IMR-90 (cell line): ENCODE measurements at regions not wholly inside any gene's neighbourhood (a gene's known extent, or its start where the extent isn't known, plus 50 kb on each side); places are given as distances from the start of the nearest gene placed in this dataset.

Experiments
- ATAC-seq: fragments of 200-7000 bp; cut with Tn5 transposase; 2 replicates; pipeline ENCODE4 v1.9.1; 2020; ENCODE audit warnings: low read depth, mild to moderate bottlenecking, moderate library complexity
- BruUV-seq: library from RNA; stranded (reverse); fragments of 400-500 nt; replicated peaks from 2 replicates; lab custom pipeline; 2021; lab: Mats Ljungman, UMichigan
- CTCF ChIA-PET: fragments of 300-600 bp; formaldehyde crosslinking; extraction: SDS; loops from one replicate; lab custom pipeline; 2021; ENCODE audit warnings: antibody characterized with exemption; lab: Yijun Ruan, JAX
- POLR2A ChIA-PET: fragments of 300-600 bp; sonication (Branson Sonifier 250); formaldehyde crosslinking; loops from one replicate; lab custom pipeline; 2022; ENCODE audit warnings: antibody characterized with exemption; ENCODE audit not compliant: unreplicated experiment; lab: Charles Lee
- DNase-seq: peaks from one replicate; pipeline ENCODE4 v3.0.0; 2013
- H2AFZ ChIP-seq: replicated peaks from 2 replicates; pipeline ENCODE3; 2013; ENCODE audit warnings: low read length, mild to moderate bottlenecking; ENCODE audit not compliant: poor library complexity
- H2AK5ac ChIP-seq: 2 replicates; pipeline ENCODE4 v1.6.1; 2013; ENCODE audit warnings: low read depth, low read length, inconsistent platforms
- H2AK9ac ChIP-seq: replicated peaks from 2 replicates; pipeline ENCODE3; 2013; ENCODE audit warnings: mild to moderate bottlenecking, low read depth, low read length, moderate library complexity; ENCODE audit not compliant: poor library complexity
- H2BK120ac ChIP-seq: 2 replicates; pipeline ENCODE4 v1.6.1; 2013; ENCODE audit warnings: low read depth, low read length, inconsistent platforms
- H2BK15ac ChIP-seq: 3 replicates; pipeline ENCODE4 v1.6.1; 2013; ENCODE audit warnings: low read depth, low read length, inconsistent platforms
- H2BK20ac ChIP-seq: 2 replicates; pipeline ENCODE4 v1.6.1; 2013; ENCODE audit warnings: low read depth, mild to moderate bottlenecking, inconsistent platforms, low read length, moderate library complexity
- H2BK5ac ChIP-seq: 2 replicates; pipeline ENCODE4 v1.6.1; 2013; ENCODE audit warnings: mild to moderate bottlenecking, low read depth, low read length, inconsistent platforms; ENCODE audit not compliant: poor library complexity, severe bottlenecking
- H3K14ac ChIP-seq: replicated peaks from 2 replicates; pipeline ENCODE4 v1.6.1; 2013; ENCODE audit warnings: low read depth, low read length, inconsistent platforms
- H3K18ac ChIP-seq: 2 replicates; pipeline ENCODE4 v1.6.1; 2013; ENCODE audit warnings: low read depth, low read length, control low read depth
- H3K23ac ChIP-seq: 2 replicates; pipeline ENCODE4 v1.6.1; 2013; ENCODE audit warnings: low read depth, low read length, inconsistent platforms
- H3K27ac ChIP-seq: 2 replicates; pipeline ENCODE4 v1.5.1; 2013; ENCODE audit warnings: mild to moderate bottlenecking, control low read depth, low read length; ENCODE audit not compliant: insufficient read depth
- H3K27me3 ChIP-seq: 2 replicates; pipeline ENCODE4 v1.6.1; 2013; ENCODE audit warnings: low read length; ENCODE audit not compliant: control insufficient read depth, insufficient read depth
- H3K36me3 ChIP-seq: 2 replicates; pipeline ENCODE4 v1.6.1; 2013; ENCODE audit warnings: low read length, mixed read lengths; ENCODE audit not compliant: control insufficient read depth, insufficient read depth
- H3K4ac ChIP-seq: 2 replicates; pipeline ENCODE4 v1.6.1; 2013; ENCODE audit warnings: low read depth, low read length, inconsistent platforms
- H3K4me1 ChIP-seq: 2 replicates; pipeline ENCODE4 v1.6.1; 2013; ENCODE audit warnings: low read length, mixed read lengths; ENCODE audit not compliant: control insufficient read depth, insufficient read depth
- H3K4me2 ChIP-seq: 2 replicates; pipeline ENCODE4 v1.6.1; 2013; ENCODE audit warnings: low read depth, mild to moderate bottlenecking, control low read depth, low read length, moderate library complexity
- H3K4me3 ChIP-seq: 2 replicates; pipeline ENCODE4 v1.5.1; 2013; ENCODE audit warnings: low read depth, mild to moderate bottlenecking, control low read depth, low read length, moderate library complexity; ENCODE audit not compliant: insufficient read depth
- H3K56ac ChIP-seq: 2 replicates; pipeline ENCODE4 v1.6.1; 2013; ENCODE audit warnings: low read length, inconsistent platforms; ENCODE audit not compliant: insufficient read depth; ENCODE audit errors: extremely low read depth
- H3K79me1 ChIP-seq, 2 experiments: 2 replicates each; pipeline ENCODE4 v1.6.1; 2013; ENCODE audit warnings: low read length in 2 of 2, inconsistent platforms in 1 of 2, low read depth in 1 of 2
- H3K9ac ChIP-seq: 2 replicates; pipeline ENCODE4 v1.6.1; 2013; ENCODE audit warnings: low read depth, low read length, control low read depth
- H3K9me1 ChIP-seq: 2 replicates; pipeline ENCODE4 v1.6.1; 2013; ENCODE audit warnings: low read length, inconsistent platforms; ENCODE audit not compliant: insufficient read depth
- H3K9me3 ChIP-seq: 2 replicates; pipeline ENCODE4 v1.6.1; 2013; ENCODE audit warnings: low read length; ENCODE audit not compliant: control insufficient read depth, insufficient read depth
- H4K20me1 ChIP-seq: 2 replicates; pipeline ENCODE4 v1.6.1; 2013; ENCODE audit warnings: low read length, inconsistent platforms; ENCODE audit not compliant: insufficient read depth
- H4K5ac ChIP-seq: 2 replicates; pipeline ENCODE4 v1.6.1; 2013; ENCODE audit warnings: mild to moderate bottlenecking, low read depth, low read length, control low read depth
- H4K8ac ChIP-seq, 2 experiments: 2 replicates each; pipeline ENCODE4 v1.6.1; 2013; ENCODE audit warnings: low read depth in 2 of 2, low read length in 2 of 2, control low read depth in 1 of 2, inconsistent platforms in 1 of 2
- H4K91ac ChIP-seq: 2 replicates; pipeline ENCODE4 v1.6.1; 2013; ENCODE audit warnings: low read depth, low read length, inconsistent platforms; ENCODE audit not compliant: insufficient read depth
- BHLHE40 ChIP-seq: fragments of 150-350 bp; IDR thresholded peaks from 2 replicates; pipeline ENCODE4 v1.6.1; 2016; ENCODE audit warnings: mild to moderate bottlenecking, low read depth, low read length
- ELK1 ChIP-seq: fragments of 150-350 bp; IDR thresholded peaks from 2 replicates; pipeline ENCODE4 v1.6.1; 2016; ENCODE audit warnings: low read depth, mild to moderate bottlenecking, low read length, moderate library complexity, borderline replicate concordance
- MAZ ChIP-seq: IDR thresholded peaks from 2 replicates; pipeline ENCODE4 v1.6.1; 2012; ENCODE audit warnings: low read depth, mild to moderate bottlenecking, low read length, improper control_type of control experiment, moderate library complexity, borderline replicate concordance
- RCOR1 ChIP-seq: IDR thresholded peaks from 2 replicates; pipeline ENCODE4 v1.6.1; 2012; ENCODE audit warnings: mild to moderate bottlenecking, low read length, improper control_type of control experiment; ENCODE audit not compliant: insufficient replicate concordance
- RFX5 ChIP-seq: IDR thresholded peaks from 2 replicates; pipeline ENCODE4 v1.8.0; 2012; ENCODE audit warnings: low read depth, mild to moderate bottlenecking, low read length, moderate library complexity
- WGBS, 2 experiments: methylation state at CpG; one replicate each; pipeline versions ENCODE4 v1.1.5 to v1.1.7; 2013; ENCODE audit warnings: missing lambda C conversion rate in 2 of 2; ENCODE audit not compliant: insufficient read length in 1 of 2; ENCODE audit errors: extremely low coverage in 2 of 2; 5-methylcytosine and 5-hydroxymethylcytosine counted together
- dilution Hi-C: fragments of 300-500 bp; cut with HindIII; formaldehyde crosslinking; loops from one replicate; pipeline ENCODE4 v1.14.3; 2018; ENCODE audit warnings: low sequenced_read_pairs; ENCODE audit not compliant: unreplicated experiment
- in situ Hi-C: fragments of 300-500 bp; cut with MboI; formaldehyde crosslinking; loops from 3 replicates; pipeline ENCODE4 v1.14.3; 2019; ENCODE audit warnings: low sequenced_read_pairs, inconsistent platforms, mixed read lengths
- intact Hi-C: fragments of 100-400 bp; cut with micrococcal nuclease; formaldehyde crosslinking; loops from 2 replicates; pipeline ENCODE4 v1.10.0; 2022

GRCh38 chr6:48630511-48630910 lies 519.5 kb upstream of the PTCHD4 start:
- H3K18ac ChIP-seq: no peak overlapping the region
- no CpG with 5 or more reads among the region's 1 CpG for WGBS, 2 experiments
- H3K27ac ChIP-seq: no peak overlapping the region
- no peak overlapping the region for H3K23ac ChIP-seq
- H2AK5ac ChIP-seq: no peak overlapping the region
- no peak overlapping the region for H3K4me3 ChIP-seq
- ATAC-seq: no peak
- H2BK15ac ChIP-seq: no peak overlapping the region
- H3K4ac ChIP-seq: no peak overlapping the region
- no peak overlapping the region for H3K4me2 ChIP-seq
- dilution Hi-C loops: no loop called here
- ChIA-PET POLR2A (no interaction called here), CTCF (no interaction called here)
- H2AK9ac ChIP-seq: no peak overlapping the region
- no peak overlapping the region for H2BK20ac ChIP-seq
- no peaks in the 10 kb centered on the region for H3K79me1 ChIP-seq
- no peak overlapping the region for H3K56ac ChIP-seq
- H3K27me3 ChIP-seq: no peaks in the 10 kb centered on the region
- H3K9me3 ChIP-seq: no peaks in the 10 kb centered on the region
- no TSS peak for BruUV-seq
- intact Hi-C loops: no loop called here
- no peak for DNase-seq
- H2AFZ ChIP-seq: no peak overlapping the region
- H4K8ac ChIP-seq: no peak overlapping the region
- H4K20me1 ChIP-seq: no peaks in the 10 kb centered on the region
- no peak overlapping the region for H4K91ac ChIP-seq
- in situ Hi-C loops: no loop called here
- H3K36me3 ChIP-seq: no peaks in the 10 kb centered on the region
- no peaks in the 10 kb centered on the region for H3K9me1 ChIP-seq
- H3K9ac ChIP-seq: no peak overlapping the region
- H2BK5ac ChIP-seq: no peak overlapping the region
- no peak overlapping the region for H4K5ac ChIP-seq
- no peak overlapping the region for H2BK120ac ChIP-seq
- TF ChIP-seq BHLHE40 (no peak), RCOR1 (no peak), MAZ (no peak), RFX5 (no peak), ELK1 (no peak)
- no peaks in the 10 kb centered on the region for H3K4me1 ChIP-seq
- no peak overlapping the region for H3K14ac ChIP-seq
